ENCODE measurements at regions not wholly inside any gene's neighbourhood (a gene's known extent, or its start where the extent isn't known, plus 50 kb on each side); places are given as distances from the start of the nearest gene placed in this dataset.

- CTCF ChIA-PET = no interaction called here
- intact Hi-C loops (cut with micrococcal nuclease; ENCODE audit: unreplicated experiment) = no loop called here
- TF ChIP-seq CTCF (conservative IDR thresholded peaks at IDR 0.05) = no peak
- no peak for TF ChIP-seq EZH2 (IDR thresholded peaks at IDR 0.05; ENCODE audit: low read depth)
- Histone ChIP-seq H3K4me2 (no peak overlapping the region), H3K27me3 (ENCODE audit: insufficient read depth, low read depth) (no peaks in the 10 kb centered on the region), H3K36me3 (ENCODE audit: low read depth) (no peaks in the 10 kb centered on the region), H3K79me2 (ENCODE audit: low read depth) (no peaks in the 10 kb centered on the region), H4K20me1 (ENCODE audit: insufficient read depth) (no peaks in the 10 kb centered on the region), H3K9me2 (ENCODE audit: insufficient read depth) (no peaks in the 10 kb centered on the region), H3K4me3 (no peak overlapping the region), H2AFZ (no peak overlapping the region), H3K4me1 (replicated peaks; ENCODE audit: insufficient read depth) (no peaks in the 10 kb centered on the region), H3F3A (ENCODE audit: insufficient read depth, low read depth) (no peaks in the 10 kb centered on the region), H3K9me3 (ENCODE audit: insufficient read depth, low read depth) (no peaks in the 10 kb centered on the region), H3K27ac (no peak overlapping the region)
- DNase-seq = no peak
- BruUV-seq (replicated peaks) = no TSS peak
- POLR2A ChIA-PET (ENCODE audit: unreplicated experiment) = no interaction called here
Measured at GRCh38 chr3:73746623-73747022, 121.9 kb upstream of the PDZRN3 start.

- H3K9me2 ChIP-seq (ENCODE audit: insufficient read depth) = no peaks in the 10 kb centered on the region
- no peak for TF ChIP-seq EZH2 (IDR thresholded peaks at IDR 0.05; ENCODE audit: low read depth)
- no peak for TF ChIP-seq CTCF (conservative IDR thresholded peaks at IDR 0.05)
- H3K4me2 ChIP-seq = no peak overlapping the region
- H3K79me2 ChIP-seq (ENCODE audit: low read depth) = no peaks in the 10 kb centered on the region
- no peaks in the 10 kb centered on the region for H3F3A ChIP-seq (ENCODE audit: insufficient read depth, low read depth)
- BruUV-seq (replicated peaks) = no TSS peak
- no peaks in the 10 kb centered on the region for H4K20me1 ChIP-seq (ENCODE audit: insufficient read depth)
- intact Hi-C loops (cut with micrococcal nuclease; ENCODE audit: unreplicated experiment) = no loop called here
- H2AFZ ChIP-seq = no peak overlapping the region
- H3K27me3 ChIP-seq (ENCODE audit: insufficient read depth, low read depth) = no peaks in the 10 kb centered on the region
- H3K9me3 ChIP-seq (ENCODE audit: insufficient read depth, low read depth) = no peaks in the 10 kb centered on the region
- H3K4me1 ChIP-seq (replicated peaks; ENCODE audit: insufficient read depth) = no peaks in the 10 kb centered on the region
- DNase-seq = no peak
- H3K36me3 ChIP-seq (ENCODE audit: low read depth) = no peaks in the 10 kb centered on the region
- ChIA-PET POLR2A (ENCODE audit: unreplicated experiment) (no interaction called here), CTCF (no interaction called here)
- no peak overlapping the region for H3K27ac ChIP-seq
- H3K4me3 ChIP-seq = no peak overlapping the region
Measured at GRCh38 chr3:73745526-73746191, 120.9 kb upstream of the PDZRN3 start.

- ChIA-PET CTCF (no interaction called here), POLR2A (ENCODE audit: unreplicated experiment) (no interaction called here)
- Histone ChIP-seq H2AFZ (no peak overlapping the region), H4K20me1 (ENCODE audit: insufficient read depth) (no peaks in the 10 kb centered on the region), H3K27me3 (ENCODE audit: insufficient read depth, low read depth) (no peaks in the 10 kb centered on the region), H3K4me3 (no peak overlapping the region), H3F3A (ENCODE audit: insufficient read depth, low read depth) (no peaks in the 10 kb centered on the region), H3K4me1 (replicated peaks; ENCODE audit: insufficient read depth) (no peaks in the 10 kb centered on the region), H3K79me2 (ENCODE audit: low read depth) (no peaks in the 10 kb centered on the region), H3K9me3 (ENCODE audit: insufficient read depth, low read depth) (no peaks in the 10 kb centered on the region), H3K4me2 (no peak overlapping the region), H3K9me2 (ENCODE audit: insufficient read depth) (no peaks in the 10 kb centered on the region), H3K27ac (no peak overlapping the region), H3K36me3 (ENCODE audit: low read depth) (no peaks in the 10 kb centered on the region)
- TF ChIP-seq CTCF (conservative IDR thresholded peaks at IDR 0.05) (no peak), EZH2 (IDR thresholded peaks at IDR 0.05; ENCODE audit: low read depth) (no peak)
- DNase-seq = no peak
- intact Hi-C loops (cut with micrococcal nuclease; ENCODE audit: unreplicated experiment) = no loop called here
- BruUV-seq (replicated peaks) = no TSS peak
Measured at GRCh38 chr3:73743551-73743950, 118.8 kb upstream of the PDZRN3 start.

Data from PC-9 (cell line).